Hepatocyte (in vitro differentiated cells): ENCODE measurements at regions not wholly inside any gene's neighbourhood (a gene's known extent, or its start where the extent isn't known, plus 50 kb on each side); places are given as distances from the start of the nearest gene placed in this dataset.

Experiments
- EZH2 ChIP-seq: fragments of 200-600 bp; sonication (generic); IDR thresholded peaks from 2 replicates; pipeline ENCODE4 v1.6.1; 2016; ENCODE audit warnings: antibody characterized with exemption, mild to moderate bottlenecking, borderline replicate concordance
- EZH2phosphoT487 ChIP-seq: fragments of 200-600 bp; sonication (generic); IDR thresholded peaks from one replicate; pipeline ENCODE4 v1.6.1; 2018; ENCODE audit warnings: antibody characterized with exemption, mild to moderate bottlenecking, low read depth, moderate library complexity; ENCODE audit not compliant: unreplicated experiment, severe bottlenecking
- TF ChIP-seq, protein P1 (sequence below): fragments of 200-600 bp; sonication (generic); IDR thresholded peaks from 2 replicates; pipeline ENCODE4 v1.5.1; 2016; ENCODE audit warnings: antibody characterized with exemption, mild to moderate bottlenecking; ENCODE audit not compliant: poor library complexity

DNA sequence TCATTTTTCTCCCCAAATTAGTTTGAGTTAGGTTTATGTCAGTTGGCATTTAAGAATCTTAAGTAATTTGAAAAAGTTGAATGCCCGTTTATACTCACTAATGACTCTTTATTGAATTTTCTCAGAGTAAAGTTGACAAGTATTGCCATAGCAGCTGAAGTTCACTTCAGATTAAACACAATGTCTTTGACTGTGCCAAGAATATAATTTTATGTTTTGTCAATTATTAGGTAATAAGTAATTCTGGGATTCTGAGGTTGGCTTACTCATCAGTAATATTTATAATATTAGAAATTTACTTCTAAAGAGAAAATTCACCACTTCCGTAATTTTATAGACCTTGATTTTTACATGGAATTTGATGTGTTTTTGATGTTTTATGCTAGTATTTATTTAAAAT lies 369.3 kb upstream of the TMPRSS15 start:
- TF ChIP-seq, protein P1, sequence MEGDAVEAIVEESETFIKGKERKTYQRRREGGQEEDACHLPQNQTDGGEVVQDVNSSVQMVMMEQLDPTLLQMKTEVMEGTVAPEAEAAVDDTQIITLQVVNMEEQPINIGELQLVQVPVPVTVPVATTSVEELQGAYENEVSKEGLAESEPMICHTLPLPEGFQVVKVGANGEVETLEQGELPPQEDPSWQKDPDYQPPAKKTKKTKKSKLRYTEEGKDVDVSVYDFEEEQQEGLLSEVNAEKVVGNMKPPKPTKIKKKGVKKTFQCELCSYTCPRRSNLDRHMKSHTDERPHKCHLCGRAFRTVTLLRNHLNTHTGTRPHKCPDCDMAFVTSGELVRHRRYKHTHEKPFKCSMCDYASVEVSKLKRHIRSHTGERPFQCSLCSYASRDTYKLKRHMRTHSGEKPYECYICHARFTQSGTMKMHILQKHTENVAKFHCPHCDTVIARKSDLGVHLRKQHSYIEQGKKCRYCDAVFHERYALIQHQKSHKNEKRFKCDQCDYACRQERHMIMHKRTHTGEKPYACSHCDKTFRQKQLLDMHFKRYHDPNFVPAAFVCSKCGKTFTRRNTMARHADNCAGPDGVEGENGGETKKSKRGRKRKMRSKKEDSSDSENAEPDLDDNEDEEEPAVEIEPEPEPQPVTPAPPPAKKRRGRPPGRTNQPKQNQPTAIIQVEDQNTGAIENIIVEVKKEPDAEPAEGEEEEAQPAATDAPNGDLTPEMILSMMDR: no peak
- TF ChIP-seq EZH2 (no peak), EZH2phosphoT487 (no peak)
